ENCODE measurements at regions not wholly inside any gene's neighbourhood (a gene's known extent, or its start where the extent isn't known, plus 50 kb on each side); places are given as distances from the start of the nearest gene placed in this dataset.

DNA sequence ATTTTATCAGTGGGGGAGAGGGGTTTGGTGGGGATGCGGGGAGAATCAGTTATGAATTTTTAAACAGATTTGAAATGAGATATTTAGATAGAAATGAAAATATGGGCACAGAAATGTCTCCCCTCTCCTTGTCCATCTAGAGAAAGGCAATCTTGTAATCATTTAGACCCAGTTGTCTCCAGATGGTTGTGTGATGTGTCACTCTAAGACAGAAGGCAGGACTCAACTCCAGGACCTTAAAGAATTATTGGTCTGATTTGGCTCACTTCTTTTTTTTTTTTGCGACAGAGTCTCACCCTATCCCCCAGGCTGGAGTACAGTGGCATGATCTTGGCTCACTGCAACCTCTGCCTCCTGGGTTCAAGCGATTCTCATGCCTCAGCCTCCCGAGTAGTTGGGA lies 77.2 kb downstream of the EOMES start (continued):
- TF ChIP-seq SMAD3 (CRISPR knock-in tag; IDR thresholded peaks at IDR 0.05; ENCODE audit: borderline replicate concordance) (no peak), ZNF416 (CRISPR knock-in tag; IDR thresholded peaks at IDR 0.05) (no peak), JAZF1 (CRISPR knock-in tag; IDR thresholded peaks at IDR 0.05) (no peak), CBFB (CRISPR knock-in tag; IDR thresholded peaks at IDR 0.05; ENCODE audit: low read depth) (no peak), ZNF138 (CRISPR knock-in tag; conservative IDR thresholded peaks at IDR 0.05) (no peak), ZNF512 (CRISPR knock-in tag; IDR thresholded peaks at IDR 0.05; ENCODE audit: borderline replicate concordance) (no peak)
- TF ChIP-seq, protein P1, sequence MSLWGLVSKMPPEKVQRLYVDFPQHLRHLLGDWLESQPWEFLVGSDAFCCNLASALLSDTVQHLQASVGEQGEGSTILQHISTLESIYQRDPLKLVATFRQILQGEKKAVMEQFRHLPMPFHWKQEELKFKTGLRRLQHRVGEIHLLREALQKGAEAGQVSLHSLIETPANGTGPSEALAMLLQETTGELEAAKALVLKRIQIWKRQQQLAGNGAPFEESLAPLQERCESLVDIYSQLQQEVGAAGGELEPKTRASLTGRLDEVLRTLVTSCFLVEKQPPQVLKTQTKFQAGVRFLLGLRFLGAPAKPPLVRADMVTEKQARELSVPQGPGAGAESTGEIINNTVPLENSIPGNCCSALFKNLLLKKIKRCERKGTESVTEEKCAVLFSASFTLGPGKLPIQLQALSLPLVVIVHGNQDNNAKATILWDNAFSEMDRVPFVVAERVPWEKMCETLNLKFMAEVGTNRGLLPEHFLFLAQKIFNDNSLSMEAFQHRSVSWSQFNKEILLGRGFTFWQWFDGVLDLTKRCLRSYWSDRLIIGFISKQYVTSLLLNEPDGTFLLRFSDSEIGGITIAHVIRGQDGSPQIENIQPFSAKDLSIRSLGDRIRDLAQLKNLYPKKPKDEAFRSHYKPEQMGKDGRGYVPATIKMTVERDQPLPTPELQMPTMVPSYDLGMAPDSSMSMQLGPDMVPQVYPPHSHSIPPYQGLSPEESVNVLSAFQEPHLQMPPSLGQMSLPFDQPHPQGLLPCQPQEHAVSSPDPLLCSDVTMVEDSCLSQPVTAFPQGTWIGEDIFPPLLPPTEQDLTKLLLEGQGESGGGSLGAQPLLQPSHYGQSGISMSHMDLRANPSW (CRISPR knock-in tag; conservative IDR thresholded peaks at IDR 0.05; ENCODE audit: low read depth): no peak

- ATAC-seq (no peak), DNase-seq (ENCODE audit: low spot score) (no peak)
- H3K4me3 Mint-ChIP-seq: no peak overlapping the region
- H3K9me3 Mint-ChIP-seq: no peaks in the 10 kb centered on the region
- no peak for TF ChIP-seq TEAD4 (CRISPR knock-in tag; IDR thresholded peaks at IDR 0.05)
- TF ChIP-seq, protein P2, sequence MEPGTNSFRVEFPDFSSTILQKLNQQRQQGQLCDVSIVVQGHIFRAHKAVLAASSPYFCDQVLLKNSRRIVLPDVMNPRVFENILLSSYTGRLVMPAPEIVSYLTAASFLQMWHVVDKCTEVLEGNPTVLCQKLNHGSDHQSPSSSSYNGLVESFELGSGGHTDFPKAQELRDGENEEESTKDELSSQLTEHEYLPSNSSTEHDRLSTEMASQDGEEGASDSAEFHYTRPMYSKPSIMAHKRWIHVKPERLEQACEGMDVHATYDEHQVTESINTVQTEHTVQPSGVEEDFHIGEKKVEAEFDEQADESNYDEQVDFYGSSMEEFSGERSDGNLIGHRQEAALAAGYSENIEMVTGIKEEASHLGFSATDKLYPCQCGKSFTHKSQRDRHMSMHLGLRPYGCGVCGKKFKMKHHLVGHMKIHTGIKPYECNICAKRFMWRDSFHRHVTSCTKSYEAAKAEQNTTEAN (CRISPR knock-in tag; IDR thresholded peaks at IDR 0.05): no peak
- no peak for TF ChIP-seq NR3C1 (CRISPR knock-in tag; conservative IDR thresholded peaks at IDR 0.05; ENCODE audit: low read depth)
- TF ChIP-seq, protein P3, sequence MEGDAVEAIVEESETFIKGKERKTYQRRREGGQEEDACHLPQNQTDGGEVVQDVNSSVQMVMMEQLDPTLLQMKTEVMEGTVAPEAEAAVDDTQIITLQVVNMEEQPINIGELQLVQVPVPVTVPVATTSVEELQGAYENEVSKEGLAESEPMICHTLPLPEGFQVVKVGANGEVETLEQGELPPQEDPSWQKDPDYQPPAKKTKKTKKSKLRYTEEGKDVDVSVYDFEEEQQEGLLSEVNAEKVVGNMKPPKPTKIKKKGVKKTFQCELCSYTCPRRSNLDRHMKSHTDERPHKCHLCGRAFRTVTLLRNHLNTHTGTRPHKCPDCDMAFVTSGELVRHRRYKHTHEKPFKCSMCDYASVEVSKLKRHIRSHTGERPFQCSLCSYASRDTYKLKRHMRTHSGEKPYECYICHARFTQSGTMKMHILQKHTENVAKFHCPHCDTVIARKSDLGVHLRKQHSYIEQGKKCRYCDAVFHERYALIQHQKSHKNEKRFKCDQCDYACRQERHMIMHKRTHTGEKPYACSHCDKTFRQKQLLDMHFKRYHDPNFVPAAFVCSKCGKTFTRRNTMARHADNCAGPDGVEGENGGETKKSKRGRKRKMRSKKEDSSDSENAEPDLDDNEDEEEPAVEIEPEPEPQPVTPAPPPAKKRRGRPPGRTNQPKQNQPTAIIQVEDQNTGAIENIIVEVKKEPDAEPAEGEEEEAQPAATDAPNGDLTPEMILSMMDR (IDR thresholded peaks at IDR 0.05): no peak
- TF ChIP-seq IRF2 (CRISPR knock-in tag; IDR thresholded peaks at IDR 0.05; ENCODE audit: borderline replicate concordance, low read depth): no peak
- no peak for TF ChIP-seq ZNF423 (CRISPR knock-in tag; IDR thresholded peaks at IDR 0.05)
- TF ChIP-seq SMAD4 (CRISPR knock-in tag; IDR thresholded peaks at IDR 0.05): no peak
- TF ChIP-seq ZNF512 (CRISPR knock-in tag; IDR thresholded peaks at IDR 0.05; ENCODE audit: borderline replicate concordance): no peak
- no peak for TF ChIP-seq ZNF232 (CRISPR knock-in tag; IDR thresholded peaks at IDR 0.05)
- no peak for TF ChIP-seq NFATC4 (CRISPR knock-in tag; IDR thresholded peaks at IDR 0.05)
- TF ChIP-seq, protein P4, sequence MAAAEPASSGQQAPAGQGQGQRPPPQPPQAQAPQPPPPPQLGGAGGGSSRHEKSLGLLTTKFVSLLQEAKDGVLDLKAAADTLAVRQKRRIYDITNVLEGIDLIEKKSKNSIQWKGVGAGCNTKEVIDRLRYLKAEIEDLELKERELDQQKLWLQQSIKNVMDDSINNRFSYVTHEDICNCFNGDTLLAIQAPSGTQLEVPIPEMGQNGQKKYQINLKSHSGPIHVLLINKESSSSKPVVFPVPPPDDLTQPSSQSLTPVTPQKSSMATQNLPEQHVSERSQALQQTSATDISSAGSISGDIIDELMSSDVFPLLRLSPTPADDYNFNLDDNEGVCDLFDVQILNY (CRISPR knock-in tag; IDR thresholded peaks at IDR 0.05): no peak
- ChIA-PET CTCF (interaction anchor here (1.2 kb wide), 1 partner anchor 10 kb away, joined by 3 read pairs; no protein-coding TSS in a partner anchor), POLR2A (no interaction called here)
- H3K4me1 Mint-ChIP-seq: peaks cover 6% of the 10 kb centered on the region
- no peaks in the 10 kb centered on the region for H3K27me3 Mint-ChIP-seq (ENCODE audit: low read depth)
- H3K36me3 Mint-ChIP-seq: no peaks in the 10 kb centered on the region
- H3K27ac Mint-ChIP-seq: no peak overlapping the region
Observed at GRCh38 chr3:27643355-27643754, 78.8 kb downstream of the EOMES start.

Measured in WTC11 (cell line).